ENCODE measurements at regions not wholly inside any gene's neighbourhood (a gene's known extent, or its start where the extent isn't known, plus 50 kb on each side); places are given as distances from the start of the nearest gene placed in this dataset.

GRCh38 chr14:39876916-39877315 is 444.7 kb upstream of the FBXO33 start:
- Histone ChIP-seq H3K4me3 (no peak overlapping the region), H2AFZ (no peak overlapping the region), H3K4me2 (no peak overlapping the region), H3K9me2 (ENCODE audit: insufficient read depth) (no peaks in the 10 kb centered on the region), H3K27me3 (ENCODE audit: insufficient read depth) (no peaks in the 10 kb centered on the region), H4K20me1 (replicated peaks; ENCODE audit: insufficient read depth) (no peaks in the 10 kb centered on the region), H3K27ac (ENCODE audit: low read depth) (no peak overlapping the region), H3K79me2 (replicated peaks; ENCODE audit: insufficient read depth) (no peaks in the 10 kb centered on the region), H3K4me1 (ENCODE audit: insufficient read depth) (peaks cover 14% of the 10 kb centered on the region), H3K36me3 (ENCODE audit: insufficient read depth) (no peaks in the 10 kb centered on the region), H3F3A (replicated peaks; ENCODE audit: low read depth) (no peaks in the 10 kb centered on the region)
- Mint-ChIP-seq H3K9me3 (no peaks in the 10 kb centered on the region), H3K4me1 (peaks cover 34% of the 10 kb centered on the region), H3K36me3 (ENCODE audit: low read depth) (no peaks in the 10 kb centered on the region), H3K4me3 (no peak overlapping the region), H3K27ac (no peak overlapping the region), H3K27me3 (ENCODE audit: insufficient read depth, low read depth, poor library complexity) (no peaks in the 10 kb centered on the region)
- no peak for DNase-seq (ENCODE audit: low spot score)
- TF ChIP-seq STAT1 (IDR thresholded peaks at IDR 0.05; ENCODE audit: unreplicated experiment) (no peak), ZNF114 (CRISPR knock-in tag; IDR thresholded peaks at IDR 0.05) (no peak), ZNF462 (CRISPR knock-in tag; IDR thresholded peaks at IDR 0.05) (no peak), CTCF (conservative IDR thresholded peaks at IDR 0.05; ENCODE audit: low read depth in 2 of 2) (no peak), JUNB (IDR thresholded peaks at IDR 0.05; ENCODE audit: unreplicated experiment) (no peak), CREB1 (CRISPR knock-in tag; IDR thresholded peaks at IDR 0.05; ENCODE audit: low read depth) (no peak), ZNF331 (CRISPR knock-in tag; IDR thresholded peaks at IDR 0.05; ENCODE audit: low read depth) (no peak), POLR2AphosphoS5 (IDR thresholded peaks at IDR 0.05; ENCODE audit: low read depth) (no peak), EZH2 (IDR thresholded peaks at IDR 0.05; ENCODE audit: low read depth, unreplicated experiment) (no peak)
- ATAC-seq, result no peak

Measured in GM23338 (cell line).